ENCODE measurements at regions not wholly inside any gene's neighbourhood (a gene's known extent, or its start where the extent isn't known, plus 50 kb on each side); places are given as distances from the start of the nearest gene placed in this dataset.

GRCh38 chr1:214127705-214128104, 139.9 kb downstream of the PROX1 start:
- Histone ChIP-seq H2BK20ac (ENCODE audit: low read depth, low read length, poor library complexity, severe bottlenecking) (no peak overlapping the region), H3T11ph (ENCODE audit: low read length) (no peak overlapping the region), H2AK5ac (ENCODE audit: insufficient read length, low read length) (no peak overlapping the region), H4K20me1 (ENCODE audit: control insufficient read depth, insufficient read depth, insufficient read length) (no peaks in the 10 kb centered on the region), H4K91ac (ENCODE audit: insufficient read length, low read depth, low read length) (no peak overlapping the region), H3K18ac (ENCODE audit: insufficient read length, low read depth, low read length) (no peak overlapping the region), H3K4ac (ENCODE audit: low read depth, low read length) (no peak overlapping the region), H3K27me3 (ENCODE audit: insufficient read depth, low read length) (no peaks in the 10 kb centered on the region), H2BK15ac (ENCODE audit: low read depth, low read length) (no peak overlapping the region), H4K8ac (replicated peaks; ENCODE audit: insufficient read length, low read depth, low read length) (no peak overlapping the region), H4K5ac (ENCODE audit: insufficient read length, low read depth, low read length) (no peak overlapping the region), H3K56ac (ENCODE audit: insufficient read length, low read depth, low read length) (no peak overlapping the region), H2BK120ac (ENCODE audit: low read depth, low read length, poor library complexity, severe bottlenecking) (no peak overlapping the region), H3K4me2 (ENCODE audit: insufficient read depth, insufficient read length, low read length) (no peak overlapping the region), H3K14ac (ENCODE audit: insufficient read depth, low read length) (no peak overlapping the region), H3K4me1 (ENCODE audit: insufficient read depth, low read length) (no peaks in the 10 kb centered on the region), H3K79me2 (ENCODE audit: insufficient read depth, low read length) (no peaks in the 10 kb centered on the region), H3K27ac (ENCODE audit: insufficient read length, low read depth, low read length) (no peak overlapping the region), H2AFZ (ENCODE audit: low read length) (no peak overlapping the region), H2BK12ac (ENCODE audit: insufficient read length, low read depth, low read length) (no peak overlapping the region), H3K79me1 (ENCODE audit: insufficient read depth, low read depth, low read length, poor library complexity, severe bottlenecking) (no peaks in the 10 kb centered on the region), H3K9me3 (ENCODE audit: control insufficient read depth, low read depth, low read length) (no peaks in the 10 kb centered on the region), H3K23ac (ENCODE audit: insufficient read length, low read depth, low read length) (no peak overlapping the region), H3K9ac (ENCODE audit: extremely low read depth, insufficient read length, low read length) (no peak overlapping the region), H3K23me2 (ENCODE audit: insufficient read length, low read depth, low read length, poor library complexity, severe bottlenecking) (no peaks in the 10 kb centered on the region), H2BK5ac (ENCODE audit: insufficient read length, low read length) (no peak overlapping the region)
- no CpG with 5 or more reads among the region's 4 CpGs for WGBS (ENCODE audit: extremely low coverage, insufficient read length, low lambda C conversion rate)
- DNase-seq: no peak
- Mint-ChIP-seq H3K36me3 (ENCODE audit: insufficient read depth in 1 of 3, low read depth in 3 of 3) (no peaks in the 10 kb centered on the region), H3K4me1 (peaks cover 12 to 13% of the 10 kb centered on the region in 2 experiments), H3K4me3 (no peak overlapping the region), H3K9me3 (no peaks in the 10 kb centered on the region), H3K27ac (no peak overlapping the region), H3K27me3 (ENCODE audit: low read depth) (no peaks in the 10 kb centered on the region)
- no peak for TF ChIP-seq CTCF (conservative IDR thresholded peaks at IDR 0.05)

All from H9 (cell line).